SK-N-SH treated with all-trans-retinoic acid at 6 μM for 48 hours (cell line): ENCODE measurements at regions not wholly inside any gene's neighbourhood (a gene's known extent, or its start where the extent isn't known, plus 50 kb on each side); places are given as distances from the start of the nearest gene placed in this dataset.

ENCODE experiments used
- ATAC-seq: fragments of 200-7000 bp; cut with Tn5 transposase; 3 replicates; pipeline ENCODE4 v1.9.1; 2020; ENCODE audit warnings: mild to moderate bottlenecking, moderate library complexity
- ARNTL ChIP-seq: fragments of 450-650 bp; formaldehyde crosslinking; IDR thresholded peaks from 2 replicates; pipeline ENCODE4 v1.5.0; 2020; ENCODE audit warnings: low read depth, mild to moderate bottlenecking, moderate library complexity, borderline replicate concordance
- BACH2 ChIP-seq: fragments of 250-450 bp; sonication (Bioruptor Pico); IDR thresholded peaks from 2 replicates; pipeline ENCODE4 v1.9.0; 2021; ENCODE audit warnings: mild to moderate bottlenecking, borderline replicate concordance
- CREB5 ChIP-seq: fragments of 250-450 bp; sonication (Bioruptor Pico); IDR thresholded peaks from 2 replicates; pipeline ENCODE4 v1.5.1; 2020; ENCODE audit warnings: low read depth, mild to moderate bottlenecking, moderate library complexity
- CSDC2 ChIP-seq: fragments of 250-450 bp; sonication (Bioruptor Pico); IDR thresholded peaks from 2 replicates; pipeline ENCODE4 v1.5.0; 2020; ENCODE audit warnings: mild to moderate bottlenecking, moderate library complexity
- ESRRG ChIP-seq: fragments of 250-450 bp; sonication (Bioruptor Pico); IDR thresholded peaks from 2 replicates; pipeline ENCODE4 v1.6.1; 2021; ENCODE audit warnings: mild to moderate bottlenecking
- GLIS3 ChIP-seq: fragments of 250-450 bp; sonication (Bioruptor Pico); IDR thresholded peaks from 2 replicates; pipeline ENCODE4 v1.5.0; 2020; ENCODE audit warnings: mild to moderate bottlenecking, moderate library complexity
- ISL1 ChIP-seq: fragments of 250-450 bp; sonication (Bioruptor Pico); IDR thresholded peaks from 2 replicates; pipeline ENCODE4 v2.1.2; 2022; ENCODE audit warnings: mild to moderate bottlenecking, moderate library complexity
- OSR1 ChIP-seq: fragments of 250-450 bp; sonication (Bioruptor Pico); IDR thresholded peaks from 2 replicates; pipeline ENCODE4 v1.8.0; 2022; ENCODE audit warnings: moderate library complexity, mild to moderate bottlenecking, inconsistent platforms
- PPARA ChIP-seq: fragments of 250-450 bp; sonication (Bioruptor Pico); IDR thresholded peaks from 2 replicates; pipeline ENCODE4 v1.5.0; 2020; ENCODE audit warnings: mild to moderate bottlenecking, borderline replicate concordance
- TCF4 ChIP-seq: fragments of 250-450 bp; sonication (Bioruptor Pico); IDR thresholded peaks from 2 replicates; pipeline ENCODE4 v1.8.0; 2021; ENCODE audit warnings: mild to moderate bottlenecking, moderate library complexity, borderline replicate concordance
- TOX ChIP-seq: fragments of 250-450 bp; sonication (Bioruptor Pico); IDR thresholded peaks from 2 replicates; pipeline ENCODE4 v1.8.0; 2021; ENCODE audit warnings: mild to moderate bottlenecking, moderate library complexity, borderline replicate concordance
- ZC3H10 ChIP-seq: fragments of 250-450 bp; sonication (Bioruptor Pico); IDR thresholded peaks from 2 replicates; pipeline ENCODE4 v1.5.1; 2021; ENCODE audit warnings: mild to moderate bottlenecking, moderate library complexity
- ZFP3 ChIP-seq: fragments of 250-450 bp; sonication (Bioruptor Pico); IDR thresholded peaks from 2 replicates; pipeline ENCODE4 v1.5.0; 2020; ENCODE audit warnings: mild to moderate bottlenecking, moderate library complexity
- ZFP30 ChIP-seq: fragments of 450-650 bp; formaldehyde crosslinking; IDR thresholded peaks from 2 replicates; pipeline ENCODE4 v1.5.0; 2022; ENCODE audit warnings: mild to moderate bottlenecking, moderate library complexity
- ZNF565 ChIP-seq: fragments of 450-650 bp; formaldehyde crosslinking; conservative IDR thresholded peaks from 2 replicates; pipeline ENCODE4 v1.5.0; 2020; ENCODE audit warnings: low read depth, mild to moderate bottlenecking, moderate library complexity
- ZNF70 ChIP-seq: fragments of 450-650 bp; formaldehyde crosslinking; IDR thresholded peaks from 2 replicates; pipeline ENCODE4 v1.5.0; 2020; ENCODE audit warnings: mild to moderate bottlenecking, moderate library complexity
- ZNF8 ChIP-seq: fragments of 450-650 bp; formaldehyde crosslinking; IDR thresholded peaks from 2 replicates; pipeline ENCODE4 v1.5.0; 2020; ENCODE audit warnings: mild to moderate bottlenecking, moderate library complexity
- TF ChIP-seq, protein P1 (sequence below): fragments of 250-450 bp; sonication (Bioruptor Pico); IDR thresholded peaks from 2 replicates; pipeline ENCODE4 v1.8.0; 2020; ENCODE audit warnings: mild to moderate bottlenecking, moderate library complexity, borderline replicate concordance
- TF ChIP-seq, protein P2 (sequence below): fragments of 250-450 bp; sonication (Bioruptor Pico); IDR thresholded peaks from 2 replicates; pipeline ENCODE4 v1.5.1; 2021; ENCODE audit warnings: mild to moderate bottlenecking, moderate library complexity
- TF ChIP-seq, protein P3 (sequence below): fragments of 250-450 bp; sonication (Bioruptor Pico); IDR thresholded peaks from 2 replicates; pipeline ENCODE4 v1.5.0; 2020; ENCODE audit warnings: mild to moderate bottlenecking, moderate library complexity

DNA sequence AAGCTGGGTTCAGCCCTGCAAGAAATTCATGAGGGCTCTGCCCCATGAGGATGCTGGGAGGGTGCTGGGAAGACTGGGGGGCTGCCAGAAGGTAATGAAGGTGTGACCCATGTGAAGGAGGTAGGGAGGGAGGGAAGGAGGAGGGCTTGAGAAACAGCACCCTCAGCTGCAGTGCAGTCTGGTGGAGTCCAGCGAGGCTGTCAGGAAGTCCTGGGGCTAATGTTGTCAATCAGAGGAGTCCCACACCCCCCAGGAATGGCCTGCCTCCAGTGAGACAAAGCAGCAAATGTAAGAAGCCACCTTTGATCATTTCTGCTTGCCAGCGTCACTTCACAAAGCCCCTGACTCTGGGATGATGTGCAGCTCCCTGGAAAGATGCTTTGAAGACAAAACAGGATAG lies 248.4 kb downstream of the SH3BP4 start:
- TF ChIP-seq, protein P1, sequence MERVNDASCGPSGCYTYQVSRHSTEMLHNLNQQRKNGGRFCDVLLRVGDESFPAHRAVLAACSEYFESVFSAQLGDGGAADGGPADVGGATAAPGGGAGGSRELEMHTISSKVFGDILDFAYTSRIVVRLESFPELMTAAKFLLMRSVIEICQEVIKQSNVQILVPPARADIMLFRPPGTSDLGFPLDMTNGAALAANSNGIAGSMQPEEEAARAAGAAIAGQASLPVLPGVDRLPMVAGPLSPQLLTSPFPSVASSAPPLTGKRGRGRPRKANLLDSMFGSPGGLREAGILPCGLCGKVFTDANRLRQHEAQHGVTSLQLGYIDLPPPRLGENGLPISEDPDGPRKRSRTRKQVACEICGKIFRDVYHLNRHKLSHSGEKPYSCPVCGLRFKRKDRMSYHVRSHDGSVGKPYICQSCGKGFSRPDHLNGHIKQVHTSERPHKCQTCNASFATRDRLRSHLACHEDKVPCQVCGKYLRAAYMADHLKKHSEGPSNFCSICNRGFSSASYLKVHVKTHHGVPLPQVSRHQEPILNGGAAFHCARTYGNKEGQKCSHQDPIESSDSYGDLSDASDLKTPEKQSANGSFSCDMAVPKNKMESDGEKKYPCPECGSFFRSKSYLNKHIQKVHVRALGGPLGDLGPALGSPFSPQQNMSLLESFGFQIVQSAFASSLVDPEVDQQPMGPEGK = no peak
- no peak for ATAC-seq

DNA sequence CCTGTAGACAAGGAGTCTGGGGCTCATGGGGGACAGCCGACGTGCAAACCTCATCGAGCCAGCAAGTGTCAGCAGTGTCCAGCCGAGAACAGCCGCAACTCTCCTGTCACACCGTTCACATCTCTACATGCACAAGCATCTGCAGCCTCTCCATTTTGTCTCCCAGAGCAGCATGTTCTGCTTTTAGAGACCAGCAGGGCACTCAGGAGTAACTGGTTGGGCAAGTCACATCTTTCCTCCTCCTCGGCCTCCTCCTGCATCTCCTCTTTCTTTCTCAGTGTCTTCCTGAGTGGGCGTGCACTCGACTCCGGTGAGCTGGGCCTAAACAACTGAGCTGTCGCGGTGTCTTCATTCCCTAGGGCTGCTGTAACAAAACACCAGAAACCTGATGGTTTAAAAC lies 249.9 kb downstream of the SH3BP4 start:
- TF ChIP-seq CSDC2 (CRISPR knock-in tag) (no peak), ZFP3 (CRISPR knock-in tag) (no peak), ISL1 (CRISPR knock-in tag) (no peak), ARNTL (no peak), ZNF8 (CRISPR knock-in tag) (no peak), GLIS3 (no peak), BACH2 (CRISPR knock-in tag) (no peak), OSR1 (CRISPR knock-in tag) (no peak), TOX (CRISPR knock-in tag) (no peak)
- TF ChIP-seq, all 23 proteins: peak for 0
- no peak for ATAC-seq

GRCh38 chr2:235204948-235205347 lies 253.1 kb downstream of the SH3BP4 start:
- ATAC-seq = no peak
- no peak for TF ChIP-seq TCF4
- no peak for TF ChIP-seq PPARA (CRISPR knock-in tag)
- TF ChIP-seq, protein P2, sequence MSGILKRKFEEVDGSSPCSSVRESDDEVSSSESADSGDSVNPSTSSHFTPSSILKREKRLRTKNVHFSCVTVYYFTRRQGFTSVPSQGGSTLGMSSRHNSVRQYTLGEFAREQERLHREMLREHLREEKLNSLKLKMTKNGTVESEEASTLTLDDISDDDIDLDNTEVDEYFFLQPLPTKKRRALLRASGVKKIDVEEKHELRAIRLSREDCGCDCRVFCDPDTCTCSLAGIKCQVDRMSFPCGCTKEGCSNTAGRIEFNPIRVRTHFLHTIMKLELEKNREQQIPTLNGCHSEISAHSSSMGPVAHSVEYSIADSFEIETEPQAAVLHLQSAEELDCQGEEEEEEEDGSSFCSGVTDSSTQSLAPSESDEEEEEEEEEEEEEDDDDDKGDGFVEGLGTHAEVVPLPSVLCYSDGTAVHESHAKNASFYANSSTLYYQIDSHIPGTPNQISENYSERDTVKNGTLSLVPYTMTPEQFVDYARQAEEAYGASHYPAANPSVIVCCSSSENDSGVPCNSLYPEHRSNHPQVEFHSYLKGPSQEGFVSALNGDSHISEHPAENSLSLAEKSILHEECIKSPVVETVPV (CRISPR knock-in tag) = no peak
- TF ChIP-seq ZNF70 (CRISPR knock-in tag) = no peak
- TF ChIP-seq, protein P3, sequence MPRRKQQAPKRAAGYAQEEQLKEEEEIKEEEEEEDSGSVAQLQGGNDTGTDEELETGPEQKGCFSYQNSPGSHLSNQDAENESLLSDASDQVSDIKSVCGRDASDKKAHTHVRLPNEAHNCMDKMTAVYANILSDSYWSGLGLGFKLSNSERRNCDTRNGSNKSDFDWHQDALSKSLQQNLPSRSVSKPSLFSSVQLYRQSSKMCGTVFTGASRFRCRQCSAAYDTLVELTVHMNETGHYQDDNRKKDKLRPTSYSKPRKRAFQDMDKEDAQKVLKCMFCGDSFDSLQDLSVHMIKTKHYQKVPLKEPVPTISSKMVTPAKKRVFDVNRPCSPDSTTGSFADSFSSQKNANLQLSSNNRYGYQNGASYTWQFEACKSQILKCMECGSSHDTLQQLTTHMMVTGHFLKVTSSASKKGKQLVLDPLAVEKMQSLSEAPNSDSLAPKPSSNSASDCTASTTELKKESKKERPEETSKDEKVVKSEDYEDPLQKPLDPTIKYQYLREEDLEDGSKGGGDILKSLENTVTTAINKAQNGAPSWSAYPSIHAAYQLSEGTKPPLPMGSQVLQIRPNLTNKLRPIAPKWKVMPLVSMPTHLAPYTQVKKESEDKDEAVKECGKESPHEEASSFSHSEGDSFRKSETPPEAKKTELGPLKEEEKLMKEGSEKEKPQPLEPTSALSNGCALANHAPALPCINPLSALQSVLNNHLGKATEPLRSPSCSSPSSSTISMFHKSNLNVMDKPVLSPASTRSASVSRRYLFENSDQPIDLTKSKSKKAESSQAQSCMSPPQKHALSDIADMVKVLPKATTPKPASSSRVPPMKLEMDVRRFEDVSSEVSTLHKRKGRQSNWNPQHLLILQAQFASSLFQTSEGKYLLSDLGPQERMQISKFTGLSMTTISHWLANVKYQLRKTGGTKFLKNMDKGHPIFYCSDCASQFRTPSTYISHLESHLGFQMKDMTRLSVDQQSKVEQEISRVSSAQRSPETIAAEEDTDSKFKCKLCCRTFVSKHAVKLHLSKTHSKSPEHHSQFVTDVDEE (CRISPR knock-in tag) = no peak
- no peak for TF ChIP-seq ZFP30 (CRISPR knock-in tag)
- no peak for TF ChIP-seq ZC3H10 (CRISPR knock-in tag)
- no peak for TF ChIP-seq OSR1 (CRISPR knock-in tag)
- no peak for TF ChIP-seq ZNF565 (CRISPR knock-in tag)
- no peak for TF ChIP-seq ZFP3 (CRISPR knock-in tag)
- no peak for TF ChIP-seq ZNF8 (CRISPR knock-in tag)

- no peak for ATAC-seq
- TF ChIP-seq, protein P1 = no peak
- TF ChIP-seq GLIS3 (no peak), CREB5 (CRISPR knock-in tag) (no peak), OSR1 (CRISPR knock-in tag) (no peak), ISL1 (CRISPR knock-in tag) (no peak), ESRRG (CRISPR knock-in tag) (no peak), CSDC2 (CRISPR knock-in tag) (no peak)
- TF ChIP-seq, protein P2 (CRISPR knock-in tag) = no peak
These were observed 254.6 kb downstream of the SH3BP4 start for GRCh38 chr2:235206399-235206798.
